ENCODE measurements at regions not wholly inside any gene's neighbourhood (a gene's known extent, or its start where the extent isn't known, plus 50 kb on each side); places are given as distances from the start of the nearest gene placed in this dataset.
A peak's percentile ranks its signal among the peaks of the same experiment; 100 is the strongest.
"Not testable (repeated sequence)": the region's sequence is repeated elsewhere in the genome, so short reads cannot be mapped to it uniquely, and the experiment has no call there.

- no peak for DNase-seq
These were observed 798.7 kb downstream of the DIPK2A start for GRCh38 chr3:144770281-144770680.

GRCh38 chr3:144770915-144771351 lies 799.3 kb downstream of the DIPK2A start:
- peak; percentile 33 for DNase-seq

DNA sequence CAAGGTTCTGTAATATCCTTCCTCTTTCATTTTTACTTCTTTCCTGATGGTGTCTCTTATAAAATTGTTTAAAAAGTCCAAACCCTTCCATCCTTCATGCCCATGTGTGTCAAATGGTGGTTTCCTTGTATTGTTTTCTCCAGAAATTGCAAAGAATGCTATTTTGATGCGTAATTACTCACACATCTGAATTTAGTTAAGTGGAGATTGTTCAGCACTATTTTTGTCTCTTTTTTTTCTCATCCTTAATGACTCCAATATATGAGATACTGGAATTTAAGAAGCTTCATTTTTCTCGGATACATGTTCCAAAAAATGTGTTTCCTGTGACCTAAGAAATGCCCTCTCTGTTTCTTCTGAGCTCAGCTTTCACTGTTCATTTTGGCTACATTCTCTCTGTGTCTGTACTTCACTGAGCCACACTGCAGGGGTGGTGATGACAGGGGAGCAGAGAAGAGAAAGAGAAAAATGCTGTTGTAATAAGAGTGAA lies 799.8 kb downstream of the DIPK2A start:
- DNase-seq, result no peak

- DNase-seq, result no peak
These were observed 800.7 kb downstream of the DIPK2A start for GRCh38 chr3:144772372-144772771.

DNA sequence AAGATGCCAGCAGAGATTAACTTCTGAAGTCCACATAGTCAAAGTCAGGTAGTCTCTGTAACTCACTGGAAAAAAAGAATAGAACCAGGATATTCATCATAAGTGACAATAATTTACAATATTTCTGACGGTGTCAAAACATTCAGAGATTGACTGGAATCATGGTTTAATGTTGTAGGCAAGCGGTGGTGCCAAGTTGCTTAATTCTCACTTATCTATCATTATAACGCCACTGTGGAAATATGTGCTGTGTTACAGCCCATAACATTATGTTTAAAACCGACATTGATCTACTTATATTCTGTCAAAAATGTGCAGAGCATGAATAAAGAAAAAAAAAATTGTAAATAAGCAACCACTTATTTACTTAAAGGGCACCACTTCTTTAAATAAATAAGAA lies 801.7 kb downstream of the DIPK2A start:
- DNase-seq, result no peak

DNA sequence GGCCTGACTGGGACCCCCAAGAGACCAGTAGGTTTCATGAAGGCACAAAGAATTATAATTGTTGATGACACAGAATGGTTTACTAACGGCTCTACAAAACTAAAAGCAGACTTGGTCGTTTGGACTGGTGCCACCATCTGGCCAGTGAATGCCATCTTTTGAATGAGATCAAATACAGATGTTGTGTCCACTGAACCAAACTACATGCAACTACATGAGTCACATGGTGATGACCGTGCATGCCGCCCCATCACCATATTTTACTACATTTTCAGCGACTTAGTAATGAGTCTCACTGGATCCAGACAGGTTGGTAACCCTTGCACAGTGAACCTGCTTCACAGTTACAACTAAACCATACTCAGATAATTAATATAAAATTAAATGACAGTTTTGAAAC lies 803.3 kb downstream of the DIPK2A start:
- DNase-seq, result no peak

DNA sequence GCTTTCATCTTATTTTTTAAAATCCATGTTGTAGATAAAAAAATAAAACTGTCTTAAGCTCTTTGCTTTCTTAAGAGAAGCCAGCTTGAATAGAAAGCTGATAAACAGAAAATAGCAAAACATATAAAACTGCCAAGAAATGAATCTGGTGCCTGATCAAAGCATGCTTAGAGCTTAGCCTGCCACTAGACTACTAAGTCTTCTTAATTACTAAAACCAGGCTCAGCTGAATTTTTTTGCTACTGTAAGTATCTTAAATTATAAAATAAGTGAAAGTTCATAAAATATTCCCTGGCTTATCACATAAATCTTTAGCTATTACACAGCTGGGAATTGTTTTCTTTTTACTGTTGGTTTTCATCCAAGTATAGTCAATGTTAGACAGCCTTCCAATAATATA lies 803.9 kb downstream of the DIPK2A start:
- DNase-seq, result no peak

DNA sequence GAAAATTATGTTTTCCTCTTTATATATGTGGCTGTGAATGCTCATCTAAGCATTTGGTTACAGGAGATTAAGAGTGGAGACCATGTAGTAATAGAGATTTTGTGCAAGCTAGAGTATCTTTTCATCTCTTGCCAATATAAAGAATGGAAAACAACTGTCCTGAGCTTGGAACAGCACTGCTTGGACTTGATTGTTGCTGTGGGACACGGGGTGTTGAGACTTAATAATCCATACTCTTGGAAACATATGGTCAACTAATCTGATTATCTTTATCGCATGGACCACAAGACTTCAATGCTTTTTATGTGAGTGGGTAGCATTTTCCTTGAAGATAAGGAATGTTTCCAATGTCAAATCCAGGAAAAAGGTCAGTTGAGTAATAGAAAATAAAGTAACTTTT lies 806.3 kb downstream of the DIPK2A start:
- no peak for DNase-seq

GRCh38 chr3:144791034-144791433 lies 819.4 kb downstream of the DIPK2A start:
- DNase-seq, result no peak

GRCh38 chr3:144801890-144802289 lies 830.3 kb downstream of the DIPK2A start:
- DNase-seq, result no peak

- no peak for DNase-seq
These were observed 837.8 kb downstream of the DIPK2A start for GRCh38 chr3:144809380-144809779.

- DNase-seq, result no peak
These were observed 838.5 kb downstream of the DIPK2A start for GRCh38 chr3:144810160-144810559.

- no peak for DNase-seq
These were observed 844.0 kb downstream of the DIPK2A start for GRCh38 chr3:144815655-144816054.

- no peak for DNase-seq
These were observed 844.7 kb downstream of the DIPK2A start for GRCh38 chr3:144816323-144816722.

GRCh38 chr3:144818973-144819372 lies 847.4 kb downstream of the DIPK2A start:
- DNase-seq, result no peak

DNA sequence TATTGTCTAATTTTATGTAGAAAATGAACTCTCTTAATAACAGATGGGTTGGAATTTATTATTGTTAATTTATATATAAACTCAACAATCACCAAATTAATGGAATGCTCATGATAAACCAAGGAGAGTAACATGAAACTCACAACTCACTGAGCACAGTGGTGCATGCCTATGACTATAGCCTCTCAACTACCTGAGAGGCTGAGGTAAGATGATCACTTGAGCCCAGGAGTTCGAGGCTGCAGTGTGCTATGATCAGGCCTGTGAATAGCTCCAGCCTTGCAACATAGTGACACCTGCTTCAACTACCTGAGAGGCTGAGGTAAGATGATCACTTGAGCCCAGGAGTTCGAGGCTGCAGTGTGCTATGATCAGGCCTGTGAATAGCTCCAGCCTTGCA lies 848.6 kb downstream of the DIPK2A start:
- DNase-seq, result not testable (repeated sequence)

GRCh38 chr3:144820726-144821125 lies 849.1 kb downstream of the DIPK2A start:
- no peak for DNase-seq

- DNase-seq, result no peak
These were observed 850.0 kb downstream of the DIPK2A start for GRCh38 chr3:144821583-144821982.

DNA sequence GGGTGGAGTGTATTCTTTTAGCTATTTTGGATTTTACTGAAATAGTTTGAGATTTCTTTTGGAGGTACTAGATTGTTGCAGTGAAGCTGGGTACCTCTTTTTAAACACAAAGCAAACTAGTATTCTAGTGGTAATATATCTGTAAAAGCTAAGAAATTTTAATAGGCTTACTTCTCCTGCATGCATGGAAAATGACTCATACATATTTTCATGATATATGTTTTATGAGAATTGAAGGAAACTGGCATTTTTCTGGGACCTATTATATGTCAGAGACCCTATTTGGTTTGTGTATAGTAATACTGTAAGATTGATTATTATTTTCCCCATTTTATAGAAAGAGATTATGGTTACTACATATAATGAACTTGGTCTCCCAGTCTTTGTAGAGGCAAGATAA lies 851.0 kb downstream of the DIPK2A start:
- DNase-seq, result no peak

DNA sequence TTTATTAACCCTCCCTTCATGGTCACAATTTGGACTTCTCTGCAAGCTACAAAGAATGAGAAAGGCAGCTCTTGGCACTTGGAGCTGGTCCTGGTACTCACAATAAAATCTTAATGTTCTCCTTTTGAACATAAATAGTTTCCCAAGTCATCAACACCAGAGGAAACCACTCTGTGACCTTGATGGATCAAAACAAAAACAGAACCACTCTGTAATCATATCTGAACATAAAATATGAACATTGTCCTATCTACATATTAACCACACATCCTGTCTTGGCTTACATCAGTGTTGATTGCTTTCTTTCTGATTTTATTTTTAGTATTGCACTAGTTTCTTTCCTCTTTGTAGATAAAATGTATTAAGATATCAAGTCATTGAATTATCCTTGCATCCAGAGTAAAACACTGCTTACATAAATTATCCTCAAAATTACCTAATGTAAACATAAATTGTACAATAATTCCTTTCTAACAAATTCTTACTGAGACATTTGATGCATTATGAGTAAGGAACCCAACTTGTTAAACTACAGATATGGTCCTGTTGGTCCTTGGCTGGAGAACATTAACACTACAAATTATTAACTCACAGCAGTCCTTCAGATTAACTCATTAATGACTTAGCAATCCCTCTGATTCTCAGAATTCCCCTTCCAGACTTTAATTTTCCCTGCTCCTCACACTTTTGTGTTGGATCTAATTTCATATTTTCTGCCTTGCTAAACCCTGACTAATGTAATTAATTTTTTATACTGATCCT lies 860.5 kb downstream of the DIPK2A start:
- DNase-seq, result no peak

- DNase-seq, result no peak
These were observed 868.4 kb downstream of the DIPK2A start for GRCh38 chr3:144839991-144840390.

DNA sequence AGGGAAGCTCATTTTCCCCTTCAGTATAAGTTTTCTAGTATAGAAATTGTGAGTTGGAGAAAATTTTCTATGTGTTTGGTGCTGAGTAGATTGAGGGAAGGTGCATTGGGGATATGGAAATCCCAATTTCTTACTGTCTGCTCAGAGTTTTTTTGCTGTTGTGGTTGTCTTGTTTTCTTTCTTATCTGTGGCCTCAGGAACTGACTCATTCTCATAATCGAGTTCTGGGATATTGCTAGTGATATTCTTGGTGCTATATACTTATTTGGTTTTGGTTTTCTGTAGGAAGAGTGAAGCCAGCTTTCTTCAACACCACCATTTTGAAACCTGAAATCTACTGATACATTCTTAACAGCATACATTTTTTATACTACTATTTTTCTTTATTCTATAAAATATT lies 869.2 kb downstream of the DIPK2A start:
- DNase-seq, result no peak

- DNase-seq, result no peak
These were observed 871.5 kb downstream of the DIPK2A start for GRCh38 chr3:144843099-144843498.

- no peak for DNase-seq
These were observed 881.4 kb downstream of the DIPK2A start for GRCh38 chr3:144852999-144853398.

DNA sequence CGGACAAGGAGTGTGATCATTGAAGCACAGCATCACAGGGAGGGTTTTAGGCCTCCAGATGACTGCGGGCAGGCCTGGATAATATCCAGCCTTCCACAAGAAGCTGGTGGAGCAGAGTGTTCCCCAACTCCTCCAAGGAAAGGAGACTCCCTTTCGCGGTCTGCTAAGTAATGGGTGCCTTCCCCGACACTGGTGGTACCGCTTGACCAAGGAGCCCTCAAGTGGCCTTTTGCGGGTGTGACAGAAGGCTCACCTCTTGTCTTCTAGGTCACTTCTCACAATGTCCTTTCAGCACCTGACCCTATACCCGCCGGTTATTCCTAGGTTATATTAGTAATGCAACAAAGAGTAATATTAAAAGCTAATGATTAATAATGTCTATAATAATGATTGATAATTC lies 882.4 kb downstream of the DIPK2A start:
- DNase-seq, result not testable (repeated sequence)

All from SHP77 treated with DMSO at 0.1 percent for 48 hours (cell line).